COLO668 (cell line): ENCODE measurements at regions not wholly inside any gene's neighbourhood (a gene's known extent, or its start where the extent isn't known, plus 50 kb on each side); places are given as distances from the start of the nearest gene placed in this dataset.
"Not testable (repeated sequence)": the region's sequence is repeated elsewhere in the genome, so short reads cannot be mapped to it uniquely, and the experiment has no call there.

Source experiments
- DNase-seq: peaks from one replicate; lab custom pipeline; 2025; ENCODE audit not compliant: unreplicated experiment; lab: John Stamatoyannopoulos, UW

DNA sequence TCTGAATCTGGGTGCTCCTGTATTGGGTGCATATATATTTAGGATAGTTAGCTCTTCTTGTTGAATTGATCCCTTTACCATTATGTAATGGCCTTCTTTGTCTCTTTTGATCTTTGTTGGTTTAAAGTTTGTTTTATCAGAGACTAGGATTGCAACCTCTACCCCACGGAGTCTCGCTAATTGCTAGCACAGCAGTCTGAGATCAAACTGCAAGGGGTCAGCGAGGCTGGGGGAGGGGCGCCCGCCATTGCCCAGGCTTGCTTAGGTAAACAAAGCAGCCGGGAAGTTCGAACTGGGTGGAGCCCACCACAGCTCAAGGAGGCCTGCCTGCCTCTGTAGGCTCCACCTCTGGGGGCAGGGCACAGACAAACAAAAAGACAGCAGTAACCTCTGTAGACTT, 421.8 kb downstream of the CSNK1G3 start:
- not testable (repeated sequence) for DNase-seq

DNA sequence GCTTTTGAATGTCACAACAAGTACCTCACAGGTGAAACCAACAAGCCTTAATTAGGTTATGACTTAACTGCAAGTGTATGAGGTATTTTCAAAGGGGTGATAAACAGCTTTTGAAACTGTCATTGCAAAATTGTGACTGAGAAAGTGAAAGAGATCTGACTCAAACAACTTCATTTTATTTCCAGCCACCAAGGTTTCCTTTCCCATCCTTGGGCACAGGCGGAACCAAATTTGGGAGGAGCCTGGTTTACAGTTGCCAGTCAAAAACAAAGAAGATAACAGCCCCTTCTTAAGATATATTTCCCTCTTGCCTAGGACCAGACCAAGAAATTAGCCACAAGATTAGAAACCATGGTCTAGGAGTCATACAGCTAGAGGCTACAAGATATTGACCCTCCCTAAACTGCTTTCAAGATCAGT, 417.1 kb downstream of the CSNK1G3 start:
- no peak for DNase-seq

DNA sequence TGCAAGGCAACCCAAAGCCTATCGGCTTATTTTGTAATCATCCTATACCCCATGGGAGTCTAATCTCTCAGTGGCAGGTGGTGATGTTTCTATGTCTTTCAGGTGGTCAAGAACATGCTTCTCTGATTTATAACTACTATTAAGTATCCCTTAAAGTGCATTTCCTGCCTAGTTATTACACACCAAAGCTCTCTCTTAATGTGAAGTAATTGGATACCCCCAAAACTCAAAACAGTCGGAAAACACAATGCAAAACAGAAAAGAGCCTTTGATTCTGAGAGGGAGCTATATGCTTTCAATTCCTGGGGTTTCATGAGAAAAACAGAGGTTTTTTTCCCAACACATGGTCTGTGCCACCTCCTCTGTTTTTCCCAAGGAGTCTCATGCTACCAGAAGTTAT, 416.4 kb downstream of the CSNK1G3 start:
- DNase-seq, result no peak

DNA sequence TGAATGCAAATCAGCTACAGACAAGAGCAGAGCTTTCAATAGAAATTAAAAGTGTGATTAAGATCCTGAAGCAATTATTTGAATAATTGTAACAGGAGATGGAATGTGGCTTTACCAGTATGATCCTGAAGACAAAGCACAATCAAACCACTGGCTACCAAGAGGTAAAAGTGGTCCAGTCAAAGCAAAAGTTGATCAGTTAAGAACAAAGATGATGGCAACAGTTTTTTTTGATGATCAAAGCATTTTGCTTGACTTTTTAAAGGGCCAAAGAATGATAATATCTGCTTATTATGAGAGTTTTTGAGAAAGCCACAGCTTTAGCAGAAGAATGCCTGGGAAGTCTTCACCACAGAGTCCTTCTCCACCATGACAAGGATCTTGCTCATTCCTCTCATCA, 409.2 kb downstream of the CSNK1G3 start:
- no peak for DNase-seq

DNA sequence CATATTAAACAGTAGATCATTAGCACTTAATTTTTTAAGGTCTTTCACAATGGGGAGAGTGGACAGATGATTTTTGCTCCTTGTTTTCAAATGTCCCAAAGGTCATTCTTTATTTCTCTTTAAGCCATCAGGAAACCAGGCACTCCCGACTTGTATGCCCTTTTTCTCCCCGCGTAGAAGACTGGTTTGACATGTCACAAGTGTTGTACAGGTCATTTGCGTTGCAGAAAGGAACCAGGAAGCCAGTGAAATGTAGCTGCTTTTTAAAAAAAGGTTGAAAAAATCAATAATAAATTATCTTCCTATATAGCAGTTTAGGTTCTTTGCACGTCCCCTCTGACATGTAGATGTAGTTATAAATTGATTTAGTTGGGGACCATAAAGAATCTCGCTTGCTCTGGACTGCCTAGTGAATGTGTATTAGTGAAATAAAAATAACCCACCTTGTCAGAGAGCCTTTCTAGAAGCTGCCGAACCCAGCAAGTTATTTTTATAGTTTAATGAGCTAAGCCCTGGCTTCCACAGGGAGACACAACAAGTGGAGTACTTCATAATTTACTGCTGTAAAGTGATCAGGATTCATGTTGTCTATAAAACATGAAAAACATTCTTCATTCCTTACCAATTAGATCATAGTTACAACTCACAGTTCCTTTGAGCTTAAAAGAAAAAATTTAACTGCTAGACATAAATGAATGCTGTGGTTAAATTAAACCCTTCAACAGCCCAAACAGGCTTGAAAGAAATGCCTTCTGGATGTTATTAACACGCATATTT, 404.6 kb downstream of the CSNK1G3 start:
- DNase-seq, result no peak

DNA sequence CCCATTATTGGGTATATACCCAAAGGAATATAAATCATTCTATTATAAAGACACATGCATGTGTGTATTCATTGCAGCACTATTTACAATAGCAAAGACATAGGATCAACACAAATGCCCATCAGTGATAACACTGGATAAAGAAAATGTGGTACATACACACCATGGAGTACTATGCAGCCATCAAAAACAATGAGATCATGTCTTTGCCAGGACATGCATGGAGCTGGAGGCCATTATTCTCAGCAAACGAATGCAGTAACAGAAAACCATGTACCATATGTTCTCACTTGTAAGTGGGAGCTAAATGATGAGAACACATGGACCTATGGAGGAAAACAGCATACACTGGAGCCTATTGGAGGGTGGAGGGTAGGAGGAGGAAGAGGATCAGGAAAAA, 402.4 kb downstream of the CSNK1G3 start:
- no peak for DNase-seq

DNA sequence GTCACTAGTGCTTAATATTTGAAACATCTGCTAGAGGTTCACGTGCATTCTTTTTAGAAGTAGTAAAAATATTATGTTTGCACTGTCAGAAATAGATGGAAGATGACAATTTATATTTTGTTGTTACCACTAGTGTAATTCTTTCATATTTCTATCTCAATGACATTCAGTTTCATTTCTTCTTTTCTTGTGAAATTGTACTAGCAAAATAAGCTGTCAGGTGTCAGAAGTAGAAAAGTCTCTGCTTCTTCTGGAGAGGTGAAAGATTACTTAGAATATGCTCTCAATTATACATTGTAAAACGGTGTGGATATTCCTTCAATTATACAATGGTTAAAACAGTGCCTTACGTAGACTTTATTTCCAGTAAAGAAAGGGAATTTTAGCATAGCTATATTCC, 395.4 kb downstream of the CSNK1G3 start:
- no peak for DNase-seq

DNA sequence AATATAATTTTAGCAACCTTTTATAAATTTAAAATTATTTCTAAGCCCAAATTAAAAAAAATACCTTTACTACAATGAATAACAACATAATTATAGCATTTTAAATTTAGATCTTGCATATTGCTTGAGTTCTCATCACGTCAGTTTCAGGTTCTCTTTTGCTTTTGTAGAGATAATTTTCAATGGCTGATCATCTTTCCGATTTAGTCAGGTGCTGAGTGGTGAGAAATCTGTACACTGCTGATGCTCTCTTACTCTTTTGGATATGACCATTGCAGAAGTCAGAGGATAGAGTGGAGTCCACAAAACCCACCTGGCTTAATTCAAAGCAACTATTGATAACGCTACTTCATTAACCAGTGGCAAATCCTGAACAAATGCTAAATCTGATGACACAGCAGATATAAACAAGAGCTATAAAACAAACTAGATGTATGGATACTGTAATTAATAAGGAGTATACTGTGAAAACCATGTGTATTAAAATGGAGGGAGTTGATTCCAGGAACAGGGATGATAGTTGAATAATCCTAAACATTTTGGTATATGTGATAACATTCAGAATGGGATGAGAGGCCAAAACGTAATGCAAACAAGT, 394.8 kb downstream of the CSNK1G3 start:
- DNase-seq, result no peak

DNA sequence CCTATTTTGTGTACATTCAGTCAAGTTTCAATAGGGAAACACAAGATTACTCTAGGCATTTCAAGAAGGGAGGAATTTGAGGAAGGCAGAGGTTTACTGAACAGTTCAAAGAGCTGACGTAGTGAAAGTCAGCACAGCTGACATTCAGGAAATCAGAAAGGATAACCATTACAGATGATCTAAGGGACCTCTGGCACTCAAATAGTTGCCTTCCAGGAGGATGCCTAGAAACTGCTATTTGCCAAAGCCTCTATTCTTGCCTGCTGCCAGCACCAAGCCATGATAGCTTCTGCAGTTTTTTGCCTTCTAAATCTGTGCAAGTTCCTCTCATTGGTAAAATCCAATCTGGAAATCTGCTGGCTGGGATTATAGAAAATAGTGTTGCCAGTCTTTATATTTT, 373.1 kb downstream of the CSNK1G3 start:
- no peak for DNase-seq

DNA sequence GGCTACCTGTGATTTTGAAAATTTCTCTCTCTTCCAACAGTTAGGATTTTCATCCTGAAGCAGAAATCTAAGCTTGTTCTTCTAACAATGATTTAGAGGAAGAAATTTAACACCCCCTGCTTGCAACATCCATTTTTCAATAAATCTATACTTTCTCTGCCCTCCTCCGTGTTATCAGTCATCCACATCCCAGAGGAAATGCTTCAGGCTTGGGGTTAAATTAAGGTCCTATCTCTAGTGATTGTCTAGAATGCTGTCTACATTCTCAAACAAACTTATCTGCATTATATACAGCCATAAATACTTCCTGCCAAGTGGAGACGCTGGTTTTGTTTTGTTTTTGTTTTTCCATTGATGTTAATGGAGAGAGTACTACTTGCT, 371.0 kb downstream of the CSNK1G3 start:
- DNase-seq, result no peak

DNA sequence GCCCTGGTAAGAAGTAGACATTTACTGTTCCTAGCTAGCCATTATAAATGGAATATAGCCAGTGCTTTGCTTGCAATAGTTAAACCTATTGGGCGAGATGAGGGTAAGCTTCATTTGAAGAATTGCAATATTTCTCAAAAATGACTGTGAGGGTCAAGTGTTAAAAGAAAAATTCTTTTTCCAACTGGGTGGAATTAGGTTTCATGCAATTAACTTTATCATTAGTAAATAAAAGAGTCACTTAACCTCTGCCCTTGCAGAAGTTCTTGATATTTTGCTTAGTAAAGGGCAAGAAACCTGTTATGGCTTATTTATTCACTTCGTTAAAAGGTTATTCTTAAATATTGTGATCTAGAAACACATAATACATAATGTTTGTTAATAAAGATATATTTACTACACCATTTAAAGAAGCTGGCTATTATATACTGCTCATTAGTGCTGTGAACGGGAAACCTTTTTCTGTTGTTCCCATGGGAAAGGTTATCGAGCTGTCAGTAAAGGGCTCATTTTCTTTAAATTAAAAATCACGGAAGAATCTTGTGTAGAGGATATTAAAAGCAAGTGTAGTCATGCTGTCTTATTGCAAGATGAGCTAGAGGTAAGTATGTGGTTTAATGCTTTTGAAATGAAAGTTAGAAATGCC, 370.5 kb downstream of the CSNK1G3 start:
- no peak for DNase-seq

DNA sequence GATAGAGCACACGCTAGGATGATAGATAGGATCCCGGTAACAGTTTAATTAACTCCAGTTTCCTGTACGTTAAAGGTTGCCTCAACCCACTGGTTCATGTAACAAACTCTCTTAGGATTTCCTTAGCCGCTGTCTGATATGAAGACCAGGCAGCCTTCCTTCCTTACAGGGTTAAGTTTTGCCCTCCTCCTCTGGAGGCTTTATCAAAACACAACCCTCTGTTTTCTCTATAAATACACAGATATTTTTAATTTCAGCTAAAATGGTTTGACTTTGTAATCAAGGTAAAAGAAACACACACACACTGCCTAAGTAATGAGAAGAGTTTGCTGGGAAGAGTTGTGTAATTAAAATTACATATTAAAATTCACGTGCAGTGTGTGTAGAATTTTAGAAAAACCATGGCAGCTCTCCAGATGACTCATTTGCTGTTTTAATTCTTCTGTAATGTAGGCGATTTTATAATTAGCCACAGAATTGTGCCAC, 369.8 kb downstream of the CSNK1G3 start:
- no peak for DNase-seq

DNA sequence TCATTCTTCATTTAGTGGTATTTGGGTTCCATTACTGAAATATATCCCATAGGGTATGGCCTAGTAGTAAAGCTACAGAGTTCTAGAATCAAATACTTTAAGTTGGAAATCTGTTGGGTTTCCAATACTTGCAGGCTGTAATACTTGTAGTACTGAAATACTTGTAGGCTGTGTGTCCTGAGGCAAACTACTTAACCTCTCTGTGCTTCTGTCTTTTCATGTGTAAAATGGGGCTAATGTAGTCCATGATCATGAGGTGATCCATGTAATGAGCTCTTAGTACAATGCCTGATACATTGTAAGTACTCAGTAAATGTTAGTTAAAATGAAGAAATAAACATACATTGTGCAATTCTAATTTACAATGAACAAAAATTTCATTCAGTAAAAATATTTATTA, 368.9 kb downstream of the CSNK1G3 start:
- no peak for DNase-seq

DNA sequence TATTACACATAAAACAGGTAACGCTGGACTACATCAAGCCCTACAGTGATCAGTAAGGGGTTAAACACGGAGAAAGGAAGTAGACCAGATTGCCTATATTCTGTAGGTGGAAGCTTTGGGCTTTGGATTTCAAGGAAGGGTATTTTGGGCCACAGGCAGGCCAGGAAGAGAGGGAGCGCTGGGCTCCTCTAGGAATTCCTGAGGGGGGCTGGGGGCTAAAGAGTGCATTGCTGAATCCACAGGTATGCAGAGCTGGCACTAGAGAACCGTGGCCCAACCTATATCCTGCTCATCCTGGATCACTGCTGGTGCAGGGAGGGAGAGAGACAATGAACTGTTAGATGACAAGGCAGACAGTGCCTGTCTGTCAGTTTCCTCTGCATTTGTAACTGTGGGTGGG, 367.1 kb downstream of the CSNK1G3 start:
- DNase-seq, result no peak

DNA sequence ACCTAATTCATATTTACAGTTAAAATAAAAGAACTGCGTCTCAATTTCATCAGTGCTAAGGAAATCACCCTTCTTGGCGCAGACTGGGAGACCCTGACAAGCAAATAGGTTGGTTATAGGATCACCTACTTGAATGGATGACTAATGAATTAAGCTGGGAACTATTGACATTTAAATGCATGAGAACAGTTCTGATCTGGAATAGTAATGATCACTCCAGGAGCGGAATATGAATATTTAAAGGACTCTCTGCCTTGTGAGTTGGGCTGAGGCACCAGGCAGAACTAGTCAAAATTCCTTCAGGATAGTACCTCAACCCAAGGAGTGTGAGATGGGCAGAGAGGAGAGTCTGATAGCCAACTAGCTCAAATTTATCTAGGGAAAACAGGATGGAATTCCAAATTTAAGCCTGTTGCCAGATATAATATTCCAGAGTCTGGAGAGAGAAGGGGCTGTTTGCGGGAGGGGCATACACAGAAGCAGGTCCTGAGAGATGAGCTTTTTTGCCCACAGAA, 364.4 kb downstream of the CSNK1G3 start:
- no peak for DNase-seq

DNA sequence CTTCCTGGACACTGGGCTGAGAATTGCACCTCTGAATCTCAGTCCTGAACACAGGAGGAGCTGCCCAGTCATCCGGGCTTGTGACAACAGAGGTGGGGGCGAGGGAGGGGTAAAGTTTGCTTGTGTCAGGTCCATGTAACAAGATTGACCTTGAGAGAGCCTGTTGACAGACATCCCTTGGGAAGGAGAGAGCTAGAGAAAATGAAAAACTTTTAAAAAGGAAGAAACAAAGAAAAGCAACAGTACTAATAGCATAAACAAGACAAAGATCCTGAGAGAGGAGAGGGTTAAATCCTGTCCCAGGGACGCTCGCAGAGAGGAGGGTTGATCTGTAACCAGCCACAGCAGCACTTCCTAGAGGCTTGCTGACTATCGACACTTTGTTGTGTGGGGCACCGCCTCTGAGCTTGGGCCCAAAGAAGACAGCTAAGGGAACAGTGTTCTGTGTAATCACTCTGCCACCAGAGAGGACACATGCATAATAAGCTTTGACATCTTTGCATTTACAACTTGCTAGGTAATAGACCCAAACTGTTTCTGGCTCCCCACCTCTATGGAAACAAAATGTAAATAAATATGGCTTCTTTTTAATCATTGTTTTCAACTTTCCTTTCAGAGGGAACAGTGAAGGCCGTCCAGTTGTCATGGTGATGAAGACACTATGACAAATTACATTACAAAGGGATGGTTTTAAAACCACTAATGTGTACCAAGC, 363.7 kb downstream of the CSNK1G3 start:
- DNase-seq, result peak; percentile 11

DNA sequence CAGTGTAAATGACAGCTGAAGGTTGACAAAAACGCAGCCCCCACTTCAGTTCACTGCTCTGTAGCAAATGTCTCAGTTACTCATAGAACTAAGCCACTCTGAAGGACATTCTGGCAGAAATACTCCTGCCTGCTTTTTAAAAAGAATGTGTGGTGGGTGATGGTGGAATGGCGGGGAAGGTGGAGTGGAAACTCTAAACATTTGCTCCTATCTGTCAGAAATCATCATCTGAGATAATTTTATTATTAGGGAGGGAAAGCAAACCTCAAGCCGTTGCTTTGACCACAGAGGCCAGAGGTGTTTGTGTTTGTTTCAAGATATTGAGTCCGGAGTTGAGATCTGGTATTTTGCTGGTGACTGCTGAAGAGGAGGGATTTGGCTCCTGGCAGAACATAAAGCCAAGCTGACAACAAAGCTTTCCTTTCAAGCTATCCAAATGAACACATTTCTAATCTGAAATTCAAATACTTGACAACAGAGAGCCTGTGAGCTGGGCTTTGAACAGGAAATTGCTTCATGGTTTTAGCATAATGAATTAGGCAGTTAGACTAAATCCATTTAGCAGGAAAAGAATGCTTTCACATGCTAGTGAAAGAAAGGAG, 362.7 kb downstream of the CSNK1G3 start:
- no peak for DNase-seq

DNA sequence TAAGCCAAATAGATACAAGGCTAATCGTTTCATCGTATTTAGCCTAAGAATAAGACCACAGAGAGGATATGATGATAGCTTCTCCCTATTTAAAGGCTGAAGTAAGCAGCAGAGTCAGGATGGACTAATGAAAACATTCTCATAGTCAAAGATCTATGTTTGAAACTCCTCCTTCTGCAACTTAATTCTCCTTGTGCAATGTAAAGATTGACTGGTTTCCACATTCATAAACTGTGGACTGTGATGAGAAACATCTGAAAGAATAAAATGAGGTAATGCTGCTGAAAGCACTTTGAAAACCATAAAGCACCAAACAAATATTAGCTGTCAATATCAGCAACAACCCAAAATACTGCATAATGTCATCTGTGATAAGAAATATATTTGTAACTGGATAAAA, 361.9 kb downstream of the CSNK1G3 start:
- DNase-seq, result no peak

DNA sequence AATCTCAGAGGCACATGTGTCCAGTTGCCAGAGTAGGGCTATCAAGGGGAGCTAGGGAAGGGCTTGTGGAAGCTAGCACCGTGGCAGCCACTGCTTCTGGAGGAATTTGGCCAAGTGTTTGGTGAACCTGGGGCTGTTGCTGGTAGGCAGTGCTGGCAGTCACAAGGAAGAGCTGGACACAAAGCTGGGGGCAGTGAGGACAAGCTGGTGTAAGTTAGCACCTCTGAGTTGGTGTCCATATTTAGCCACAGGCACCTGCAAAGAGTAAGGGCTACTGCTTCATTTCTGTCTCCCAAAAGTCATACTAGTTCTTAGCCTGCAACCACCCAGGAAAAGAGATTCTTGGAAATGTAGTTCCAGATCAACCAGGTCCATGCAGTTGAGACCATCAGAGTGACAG, 359.4 kb downstream of the CSNK1G3 start:
- DNase-seq, result no peak

DNA sequence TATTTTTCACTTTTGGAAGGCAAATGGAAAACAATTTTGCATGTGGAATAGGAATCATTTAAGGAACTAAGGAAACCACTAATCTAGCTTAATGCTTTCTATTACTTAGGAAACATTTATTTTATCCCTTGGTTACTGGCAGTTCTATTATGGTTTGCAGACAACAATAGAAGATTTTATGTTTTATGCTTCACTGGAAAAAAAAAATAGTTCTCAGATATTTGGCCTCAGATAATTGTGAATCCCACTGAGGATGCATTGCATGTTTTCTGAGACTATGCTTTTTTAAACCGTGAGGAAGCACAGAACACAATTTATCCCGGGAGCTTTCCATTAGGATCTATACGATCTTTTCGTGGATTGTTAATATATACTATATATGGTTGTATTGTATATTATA, 356.9 kb downstream of the CSNK1G3 start:
- no peak for DNase-seq

DNA sequence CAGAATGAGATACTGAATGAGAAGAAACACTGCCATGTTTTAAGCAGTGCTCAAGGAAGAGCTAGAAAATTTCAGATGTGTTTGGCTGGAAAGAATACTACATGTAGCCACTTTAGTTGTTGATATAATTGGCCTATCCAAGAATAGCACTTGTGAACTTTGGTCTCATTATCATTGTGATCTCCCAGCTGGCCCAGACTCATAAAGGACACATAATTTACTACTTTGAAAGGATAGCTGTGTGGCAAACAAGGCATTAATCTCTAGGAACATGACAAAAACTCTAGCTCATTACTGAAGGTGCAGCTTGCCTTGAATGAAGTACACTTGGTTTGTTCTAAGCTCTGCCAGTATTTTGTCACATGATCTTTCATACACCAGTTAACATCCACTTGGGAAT, 356.3 kb downstream of the CSNK1G3 start:
- DNase-seq, result peak; percentile 28
